Loucy (cell line): ENCODE measurements at regions not wholly inside any gene's neighbourhood (a gene's known extent, or its start where the extent isn't known, plus 50 kb on each side); places are given as distances from the start of the nearest gene placed in this dataset.

Experiments
- EZH2phosphoT487 ChIP-seq: fragments of 200-600 bp; IDR thresholded peaks from 2 replicates; pipeline ENCODE4 v1.6.1; 2018; ENCODE audit warnings: antibody characterized with exemption, mild to moderate bottlenecking, moderate library complexity, borderline replicate concordance
- TF ChIP-seq, protein P1 (sequence below): fragments of 200-600 bp; sonication (generic); conservative IDR thresholded peaks from 2 replicates; pipeline ENCODE4 v1.5.1; 2014; ENCODE audit warnings: mild to moderate bottlenecking, antibody characterized with exemption, low read length

DNA sequence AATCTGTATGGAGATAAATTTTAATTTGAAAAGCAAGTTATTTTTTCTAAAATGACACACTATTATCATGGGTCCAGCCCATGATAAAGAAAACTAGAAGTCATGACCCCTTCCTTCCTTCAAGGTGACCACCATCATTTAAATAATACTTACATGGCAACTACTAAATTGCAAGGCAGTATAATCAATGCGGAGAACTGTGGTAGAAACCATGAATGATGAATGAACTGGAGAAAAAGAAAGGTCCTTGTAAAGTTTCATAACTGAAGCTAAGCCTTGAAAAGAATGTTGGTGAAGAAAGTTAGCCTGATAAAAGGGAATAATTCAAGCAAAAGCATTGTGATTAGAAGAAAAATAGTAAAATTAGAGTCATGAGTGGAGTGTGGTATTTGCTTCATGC, 222.9 kb upstream of the TBC1D5 start:
- TF ChIP-seq, protein P1, sequence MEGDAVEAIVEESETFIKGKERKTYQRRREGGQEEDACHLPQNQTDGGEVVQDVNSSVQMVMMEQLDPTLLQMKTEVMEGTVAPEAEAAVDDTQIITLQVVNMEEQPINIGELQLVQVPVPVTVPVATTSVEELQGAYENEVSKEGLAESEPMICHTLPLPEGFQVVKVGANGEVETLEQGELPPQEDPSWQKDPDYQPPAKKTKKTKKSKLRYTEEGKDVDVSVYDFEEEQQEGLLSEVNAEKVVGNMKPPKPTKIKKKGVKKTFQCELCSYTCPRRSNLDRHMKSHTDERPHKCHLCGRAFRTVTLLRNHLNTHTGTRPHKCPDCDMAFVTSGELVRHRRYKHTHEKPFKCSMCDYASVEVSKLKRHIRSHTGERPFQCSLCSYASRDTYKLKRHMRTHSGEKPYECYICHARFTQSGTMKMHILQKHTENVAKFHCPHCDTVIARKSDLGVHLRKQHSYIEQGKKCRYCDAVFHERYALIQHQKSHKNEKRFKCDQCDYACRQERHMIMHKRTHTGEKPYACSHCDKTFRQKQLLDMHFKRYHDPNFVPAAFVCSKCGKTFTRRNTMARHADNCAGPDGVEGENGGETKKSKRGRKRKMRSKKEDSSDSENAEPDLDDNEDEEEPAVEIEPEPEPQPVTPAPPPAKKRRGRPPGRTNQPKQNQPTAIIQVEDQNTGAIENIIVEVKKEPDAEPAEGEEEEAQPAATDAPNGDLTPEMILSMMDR: no peak
- no peak for TF ChIP-seq EZH2phosphoT487
